ENCODE measurements at regions not wholly inside any gene's neighbourhood (a gene's known extent, or its start where the extent isn't known, plus 50 kb on each side); places are given as distances from the start of the nearest gene placed in this dataset.
"Not testable (repeated sequence)": the region's sequence is repeated elsewhere in the genome, so short reads cannot be mapped to it uniquely, and the experiment has no call there.

GRCh38 chr3:8440142-8440541 lies 61.5 kb upstream of the LMCD1 start:
- DNase-seq: not testable (repeated sequence)

DNA sequence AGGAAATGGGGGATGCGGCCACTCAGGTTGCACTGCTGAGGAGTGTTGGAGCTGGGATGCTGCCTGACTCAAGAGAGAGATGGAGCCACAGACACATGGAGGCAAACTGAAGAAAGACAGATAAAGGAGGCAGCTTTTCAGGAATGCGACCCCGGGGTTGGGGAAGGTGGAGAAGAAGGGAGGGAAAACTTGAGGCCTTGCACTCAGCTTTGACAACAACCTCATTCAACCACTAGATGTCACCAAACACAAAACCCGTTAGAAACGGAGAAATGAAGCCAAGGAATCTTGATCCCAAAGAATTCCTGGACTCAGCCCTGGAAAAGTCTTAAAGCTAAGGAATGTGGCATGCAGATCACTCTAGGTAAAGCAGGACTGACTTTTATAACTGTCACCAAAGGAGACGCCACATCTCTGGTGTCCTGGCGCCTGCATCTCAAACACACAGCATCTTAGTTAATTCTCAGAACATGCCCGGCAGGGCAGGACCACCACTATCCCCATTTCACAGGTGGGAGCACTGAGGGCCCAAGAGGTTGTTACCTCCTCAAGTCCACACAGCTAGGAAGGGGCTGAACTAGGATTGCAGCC lies 59.6 kb upstream of the LMCD1 start:
- DNase-seq: no peak

- no peak for DNase-seq
Measured at GRCh38 chr3:8442993-8443650, 58.5 kb upstream of the LMCD1 start.

- DNase-seq: no peak
Measured at GRCh38 chr3:8443829-8444791, 57.5 kb upstream of the LMCD1 start.

DNA sequence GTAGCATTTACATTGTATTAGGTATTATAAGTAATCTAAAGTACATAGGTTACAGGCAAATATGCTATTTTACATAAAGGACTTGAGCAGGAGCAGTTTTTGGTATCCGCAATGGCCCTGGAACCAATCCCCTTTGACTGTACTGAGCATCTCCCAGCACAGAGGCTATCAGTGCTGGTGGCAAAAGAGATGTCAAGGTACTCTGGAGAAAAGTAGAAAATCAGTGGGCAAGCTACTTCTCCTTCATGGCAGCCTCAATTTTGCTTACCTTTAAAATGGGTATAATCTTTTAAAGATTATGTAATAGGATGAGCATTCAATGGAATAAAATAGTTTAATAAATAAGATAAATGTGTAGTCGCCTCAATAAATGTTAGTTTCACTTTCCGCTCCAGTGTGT lies 56.7 kb upstream of the LMCD1 start:
- DNase-seq: no peak

GRCh38 chr3:8445861-8446260 lies 55.8 kb upstream of the LMCD1 start:
- no peak for DNase-seq

- no peak for DNase-seq
Measured at GRCh38 chr3:8446845-8447244, 54.8 kb upstream of the LMCD1 start.

DNA sequence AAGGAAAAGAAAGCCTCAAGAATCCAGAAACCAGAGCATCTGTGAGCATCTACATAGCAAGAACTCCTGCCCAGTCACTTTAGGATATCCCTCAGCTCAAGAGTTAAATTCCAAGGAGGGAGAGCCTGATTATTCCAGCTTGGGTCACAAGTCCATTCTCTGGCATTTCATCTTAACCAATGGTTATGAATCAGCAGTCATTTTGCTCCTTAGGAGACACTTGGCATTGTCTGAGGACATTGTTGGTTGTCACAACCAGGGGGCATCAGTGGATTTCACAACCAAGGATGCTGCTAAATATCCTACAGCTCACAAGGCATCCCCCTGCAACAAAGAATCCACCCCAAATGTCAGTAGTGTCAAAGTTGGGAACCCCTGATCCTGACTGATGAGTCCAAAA lies 51.0 kb upstream of the LMCD1 start:
- no peak for DNase-seq

DNA sequence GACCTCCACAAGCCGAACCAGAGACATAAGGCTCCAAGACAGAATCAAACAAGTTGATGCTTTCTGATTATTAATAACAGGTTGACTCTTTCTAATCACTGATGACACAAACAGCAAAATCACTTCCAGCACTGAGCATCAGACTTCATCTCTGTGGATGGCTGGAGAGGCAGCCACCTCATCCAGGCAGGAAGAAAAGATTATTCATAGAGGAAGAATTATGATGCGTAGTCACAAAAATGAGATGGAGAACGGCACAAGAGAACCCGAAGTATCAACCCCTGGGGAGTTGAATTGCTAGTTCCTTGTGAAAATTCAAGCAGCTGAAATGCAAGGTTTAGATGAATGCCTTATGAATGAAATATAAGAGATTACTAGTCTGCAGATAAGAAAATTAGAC lies 49.9 kb upstream of the LMCD1 start:
- DNase-seq: no peak

Measured in stimulated activated CD4-positive, alpha-beta T cell treated with anti-CD3 and anti-CD28 coated beads, Interleukin-2, amount 100 ng/mL, for 24 hours (primary cell).